Heart left ventricle (tissue), 13 donors: ENCODE measurements at regions not wholly inside any gene's neighbourhood (a gene's known extent, or its start where the extent isn't known, plus 50 kb on each side); places are given as distances from the start of the nearest gene placed in this dataset.

Source experiments
- CTCF ChIP-seq, 12 donors: fragments of 200-600 bp; sonication (generic) in 4 of 12; IDR thresholded peaks; one replicate each; pipeline versions ENCODE4 v1.5.0 to v1.8.0; 2018 to 2022; ENCODE audit warnings: antibody characterized with exemption in 12 of 12, mild to moderate bottlenecking in 5 of 12
- POLR2A ChIP-seq, 2 donors: fragments of 450-650 bp; IDR thresholded peaks; one replicate each; pipeline ENCODE4 v1.6.1; 2017; ENCODE audit warnings: antibody characterized with exemption in 2 of 2, mild to moderate bottlenecking in 2 of 2, moderate library complexity in 2 of 2
- donor health status: ischemic (EF 13 %, LVEDD 7.1; RV severe dilation, severe dysfunction).
- donor health status: DM: no; HTN: yes; CAD: no.
- donor health status: DM: no; HTN: no; CAD: no.
- donor health status: ischemic (EF 25% LVEDD 6.9; RV normal size, moderate dysfunction).
- donor health status: ischemic (EF 25% LVEDD 5.7; RV mildly dilated, moderate dysfunction).
- donor health status: ischemic (EF 35%, LVEDD 5.7; RV mildly dilated, moderate dysfunction).
- donor health status: nonischemic (EF 11% LVEDD 7.7; RV severe dilation, severe dysfunction).
- donor health status: DM: yes; HTN: yes; CAD: no.
- donor health status: PGD.
- donor health status: ischemic (EF 29% LVEDD 5.4; RV normal size, mild dysfunction).
- donor health status: nonischemic (EF 23%, LVEDD 6.1; RV moderate dilation, normal function).

GRCh38 chrX:39808471-39808917 lies 289.3 kb downstream of the BCOR start:
- TF ChIP-seq CTCF (IDR thresholded peaks at IDR 0.05) (no peak), POLR2A (IDR thresholded peaks at IDR 0.05) (no peak)
